GM21515 (cell line): ENCODE measurements at regions not wholly inside any gene's neighbourhood (a gene's known extent, or its start where the extent isn't known, plus 50 kb on each side); places are given as distances from the start of the nearest gene placed in this dataset.
"Not testable (repeated sequence)": the region's sequence is repeated elsewhere in the genome, so short reads cannot be mapped to it uniquely, and the experiment has no call there.

Experiments used
- ATAC-seq: cut with Tn5 transposase; IDR thresholded peaks from one replicate; pipeline ENCODE4 v1.9.1; 2021; ENCODE audit not compliant: unreplicated experiment

GRCh38 chr1:82420584-82420983, 619.9 kb downstream of the ADGRL2 start:
- no peak for ATAC-seq

GRCh38 chr1:82411605-82412004, 610.9 kb downstream of the ADGRL2 start:
- ATAC-seq: no peak

- ATAC-seq: no peak
These were observed 604.6 kb downstream of the ADGRL2 start for GRCh38 chr1:82405333-82405732.

GRCh38 chr1:82401116-82401515, 600.4 kb downstream of the ADGRL2 start:
- ATAC-seq: no peak

GRCh38 chr1:82400521-82400920, 599.8 kb downstream of the ADGRL2 start:
- ATAC-seq: no peak

- no peak for ATAC-seq
These were observed 598.4 kb downstream of the ADGRL2 start for GRCh38 chr1:82399093-82399492.

- ATAC-seq: no peak
These were observed 597.6 kb downstream of the ADGRL2 start for GRCh38 chr1:82398357-82398756.

- no peak for ATAC-seq
These were observed 594.7 kb downstream of the ADGRL2 start for GRCh38 chr1:82395440-82395839.

- no peak for ATAC-seq
These were observed 592.2 kb downstream of the ADGRL2 start for GRCh38 chr1:82392946-82393345.

- no peak for ATAC-seq
These were observed 591.8 kb downstream of the ADGRL2 start for GRCh38 chr1:82392513-82392912.

- ATAC-seq: no peak
These were observed 591.0 kb downstream of the ADGRL2 start for GRCh38 chr1:82391712-82392111.

GRCh38 chr1:82390627-82391026, 589.9 kb downstream of the ADGRL2 start:
- no peak for ATAC-seq

- no peak for ATAC-seq
These were observed 587.9 kb downstream of the ADGRL2 start for GRCh38 chr1:82388679-82389078.

GRCh38 chr1:82387012-82387366, 586.3 kb downstream of the ADGRL2 start:
- no peak for ATAC-seq

- no peak for ATAC-seq
These were observed 585.8 kb downstream of the ADGRL2 start for GRCh38 chr1:82386365-82387011.

GRCh38 chr1:82384776-82385175, 584.0 kb downstream of the ADGRL2 start:
- no peak for ATAC-seq

- no peak for ATAC-seq
These were observed 576.6 kb downstream of the ADGRL2 start for GRCh38 chr1:82377201-82377884.

- no peak for ATAC-seq
These were observed 573.0 kb downstream of the ADGRL2 start for GRCh38 chr1:82373710-82374109.

GRCh38 chr1:82371844-82372498, 571.2 kb downstream of the ADGRL2 start:
- no peak for ATAC-seq

GRCh38 chr1:82367456-82367855, 566.7 kb downstream of the ADGRL2 start:
- no peak for ATAC-seq

- ATAC-seq: no peak
These were observed 566.0 kb downstream of the ADGRL2 start for GRCh38 chr1:82366689-82367088.

GRCh38 chr1:82359541-82359940, 558.8 kb downstream of the ADGRL2 start:
- ATAC-seq: not testable (repeated sequence)
